Mesenchymal stem cell (in vitro differentiated cells and primary cell): ENCODE measurements at regions not wholly inside any gene's neighbourhood (a gene's known extent, or its start where the extent isn't known, plus 50 kb on each side); places are given as distances from the start of the nearest gene placed in this dataset.

Source experiments
- DNase-seq: peaks from one replicate; pipeline ENCODE4 v3.0.0-alpha.2; 2013
- H2AFZ ChIP-seq: one replicate; pipeline ENCODE4 v1.6.1; 2013; ENCODE audit warnings: low read depth, mild to moderate bottlenecking, control low read depth, inconsistent platforms, low read length, moderate library complexity
- H2AK5ac ChIP-seq: 2 replicates; pipeline ENCODE4 v1.6.1; 2013; ENCODE audit warnings: low read length, moderate library complexity, mild to moderate bottlenecking, inconsistent platforms; ENCODE audit not compliant: severe bottlenecking
- H2BK120ac ChIP-seq: one replicate; pipeline ENCODE4 v1.6.1; 2013; ENCODE audit warnings: low read depth, mild to moderate bottlenecking, inconsistent platforms, low read length, moderate library complexity
- H2BK12ac ChIP-seq, 2 experiments: one replicate each; pipeline ENCODE4 v1.6.1; 2013; ENCODE audit warnings: inconsistent platforms in 2 of 2, low read length in 2 of 2, mild to moderate bottlenecking in 2 of 2, moderate library complexity in 2 of 2, control low read depth in 1 of 2
- H2BK15ac ChIP-seq: one replicate; pipeline ENCODE4 v1.6.1; 2013; ENCODE audit warnings: mild to moderate bottlenecking, low read depth, inconsistent platforms; ENCODE audit not compliant: poor library complexity, severe bottlenecking
- H2BK5ac ChIP-seq: 2 replicates; pipeline ENCODE4 v1.6.1; 2013; ENCODE audit warnings: low read depth, mild to moderate bottlenecking, low read length, control low read depth, inconsistent platforms; ENCODE audit not compliant: poor library complexity, severe bottlenecking
- H3K14ac ChIP-seq, 2 experiments: one replicate each; pipeline ENCODE4 v1.6.1; 2013; ENCODE audit warnings: inconsistent platforms in 2 of 2, low read length in 2 of 2, control low read depth in 1 of 2, mild to moderate bottlenecking in 1 of 2, moderate library complexity in 1 of 2
- H3K18ac ChIP-seq, 2 experiments: one replicate each; pipeline ENCODE4 v1.6.1; 2013; ENCODE audit warnings: inconsistent platforms in 2 of 2, low read length in 2 of 2, control low read depth in 1 of 2, low read depth in 1 of 2, mild to moderate bottlenecking in 1 of 2
- H3K23ac ChIP-seq, 2 experiments: one replicate each; pipeline ENCODE4 v1.6.1; 2013; ENCODE audit warnings: inconsistent platforms in 2 of 2, low read length in 2 of 2, mild to moderate bottlenecking in 2 of 2, moderate library complexity in 2 of 2, control low read depth in 1 of 2
- H3K27ac ChIP-seq: 2 replicates; pipeline ENCODE4 v1.5.1; 2013; ENCODE audit warnings: mild to moderate bottlenecking, moderate library complexity, low read length, control low read depth, inconsistent platforms; ENCODE audit not compliant: poor library complexity, severe bottlenecking
- H3K27me3 ChIP-seq, 2 experiments: 2 replicates each; pipeline versions ENCODE4 v1.6.1 to v1.7.0; 2013; ENCODE audit warnings: low read length in 2 of 2, mild to moderate bottlenecking in 2 of 2, moderate library complexity in 2 of 2, control low read depth in 1 of 2, inconsistent platforms in 1 of 2; ENCODE audit not compliant: control insufficient read depth in 1 of 2, insufficient read depth in 1 of 2
- H3K36me3 ChIP-seq, 2 experiments: 2 replicates each; pipeline versions ENCODE4 v1.6.1 to v1.7.0; 2013; ENCODE audit warnings: low read length in 2 of 2, control low read depth in 1 of 2, inconsistent platforms in 1 of 2, low read depth in 1 of 2, mild to moderate bottlenecking in 1 of 2; ENCODE audit not compliant: insufficient read depth in 2 of 2, control insufficient read depth in 1 of 2
- H3K4ac ChIP-seq, 2 experiments: one replicate each; pipeline ENCODE4 v1.6.1; 2013; ENCODE audit warnings: inconsistent platforms in 2 of 2, low read length in 2 of 2, mild to moderate bottlenecking in 2 of 2, moderate library complexity in 2 of 2, control low read depth in 1 of 2, low read depth in 1 of 2
- H3K4me1 ChIP-seq: 2 replicates; pipeline ENCODE4 v1.6.1; 2013; ENCODE audit warnings: low read depth, low read length, control low read depth; ENCODE audit not compliant: control insufficient read depth, insufficient read depth
- H3K4me2 ChIP-seq: 2 replicates; pipeline ENCODE4 v1.6.1; 2013; ENCODE audit warnings: low read length, mild to moderate bottlenecking, inconsistent platforms; ENCODE audit not compliant: poor library complexity, severe bottlenecking
- H3K4me3 ChIP-seq, 2 experiments: 2 replicates each; pipeline versions ENCODE4 v1.5.1 to v1.7.0; 2013; ENCODE audit warnings: low read length in 2 of 2, mild to moderate bottlenecking in 2 of 2, control low read depth in 1 of 2, low read depth in 1 of 2; ENCODE audit not compliant: insufficient read depth in 1 of 2
- H3K79me1 ChIP-seq: replicated peaks from 2 replicates; pipeline ENCODE4 v1.6.1; 2013; ENCODE audit warnings: mild to moderate bottlenecking, control low read depth, low read length, inconsistent platforms; ENCODE audit not compliant: poor library complexity, severe bottlenecking
- H3K9ac ChIP-seq: 2 replicates; pipeline ENCODE4 v1.7.0; 2013; ENCODE audit warnings: mild to moderate bottlenecking, low read length, moderate library complexity
- H3K9me3 ChIP-seq: 2 replicates; pipeline ENCODE4 v1.7.0; 2013; ENCODE audit warnings: mild to moderate bottlenecking, low read length; ENCODE audit not compliant: control insufficient read depth
- H4K8ac ChIP-seq: one replicate; pipeline ENCODE4 v1.6.1; 2013; ENCODE audit warnings: inconsistent platforms, mild to moderate bottlenecking, low read length, moderate library complexity
- H4K91ac ChIP-seq: one replicate; pipeline ENCODE4 v1.6.1; 2013; ENCODE audit warnings: mild to moderate bottlenecking, low read length, inconsistent platforms
- WGBS: methylation state at CpG from one replicate; pipeline ENCODE4 v1.1.7; 2013; ENCODE audit warnings: mixed read lengths; 5-methylcytosine and 5-hydroxymethylcytosine counted together

- Histone ChIP-seq H4K8ac (no peak overlapping the region), H3K4me2 (no peak overlapping the region), H2BK15ac (no peak overlapping the region), H3K79me1 (no peaks in the 10 kb centered on the region), H2AK5ac (peak overlapping the region; percentile 64), H2BK12ac (no peak overlapping the region), H3K36me3 (no peaks in the 10 kb centered on the region), H3K4ac (no peak overlapping the region), H3K4me1 (peaks cover 33% of the 10 kb centered on the region), H3K27me3 (no peaks in the 10 kb centered on the region), H3K18ac (no peak overlapping the region), H2BK120ac (no peak overlapping the region), H2AFZ (no peak overlapping the region), H2BK5ac (no peak overlapping the region), H3K9me3 (no peaks in the 10 kb centered on the region), H3K14ac (no peak overlapping the region), H4K91ac (no peak overlapping the region), H3K27ac (no peak overlapping the region), H3K4me3 (no peak overlapping the region), H3K9ac (no peak overlapping the region), H3K23ac (no peak overlapping the region)
- DNase-seq = no peak
- WGBS = 78% methylated on average over 3 of the region's 3 CpGs
Measured at GRCh38 chr2:128392207-128392606, 73.5 kb upstream of the HS6ST1 start.

GRCh38 chr2:128394007-128394730 is 75.5 kb upstream of the HS6ST1 start:
- Histone ChIP-seq H3K9me3 (no peaks in the 10 kb centered on the region), H3K4me1 (peaks cover 26% of the 10 kb centered on the region), H2AFZ (no peak overlapping the region), H3K79me1 (no peaks in the 10 kb centered on the region), H2BK5ac (no peak overlapping the region), H3K4ac (no peak overlapping the region), H3K4me3 (no peak overlapping the region), H3K14ac (no peak overlapping the region), H3K9ac (no peak overlapping the region), H4K8ac (no peak overlapping the region), H3K27ac (no peak overlapping the region), H2BK120ac (no peak overlapping the region), H3K23ac (no peak overlapping the region), H3K18ac (no peak overlapping the region), H3K4me2 (no peak overlapping the region), H2BK12ac (no peak overlapping the region), H3K36me3 (no peaks in the 10 kb centered on the region), H2BK15ac (no peak overlapping the region), H3K27me3 (no peaks in the 10 kb centered on the region), H4K91ac (no peak overlapping the region), H2AK5ac (peak overlapping the region; percentile 4)
- no peak for DNase-seq
- 89% methylated on average over 9 of the region's 11 CpGs for WGBS

- 93% methylated on average over 10 of the region's 10 CpGs for WGBS
Measured at GRCh38 chr2:128395196-128395595, 76.5 kb upstream of the HS6ST1 start.

GRCh38 chr2:128395640-128396499 is 77.2 kb upstream of the HS6ST1 start:
- Histone ChIP-seq H2AK5ac (peak overlapping the region; percentile 92), H3K23ac (no peak overlapping the region), H3K4ac (peak overlapping the region in 1 of 2 experiments; percentile 57), H3K4me2 (peak overlapping the region; percentile 17), H3K9ac (no peak overlapping the region), H2BK15ac (no peak overlapping the region), H2BK5ac (peak overlapping the region; percentile 60), H2AFZ (no peak overlapping the region), H3K14ac (no peak overlapping the region), H3K9me3 (no peaks in the 10 kb centered on the region), H3K79me1 (no peaks in the 10 kb centered on the region), H2BK120ac (no peak overlapping the region), H3K18ac (peak overlapping the region in 1 of 2 experiments; percentile 82), H3K36me3 (no peaks in the 10 kb centered on the region), H3K27ac (peak overlapping the region; percentile 99), H4K91ac (peak overlapping the region; percentile 78), H3K4me1 (peaks cover 14% of the 10 kb centered on the region), H3K4me3 (no peak overlapping the region), H4K8ac (peak overlapping the region; percentile 97), H3K27me3 (no peaks in the 10 kb centered on the region), H2BK12ac (peak overlapping the region in 1 of 2 experiments; percentile 79)
- DNase-seq = peak; percentile 11
- 74% methylated on average over 15 of the region's 15 CpGs for WGBS

More at GRCh38 chr2:128395196-128395595, 76.5 kb upstream of the HS6ST1 start:
- Histone ChIP-seq H2BK5ac (no peak overlapping the region), H3K4me1 (peaks cover 20% of the 10 kb centered on the region), H3K27ac (no peak overlapping the region), H2BK12ac (no peak overlapping the region), H3K36me3 (no peaks in the 10 kb centered on the region), H3K4me3 (no peak overlapping the region), H2BK120ac (no peak overlapping the region), H3K9me3 (no peaks in the 10 kb centered on the region), H3K9ac (no peak overlapping the region), H3K14ac (no peak overlapping the region), H3K18ac (no peak overlapping the region), H3K27me3 (no peaks in the 10 kb centered on the region), H3K4ac (no peak overlapping the region), H4K91ac (no peak overlapping the region), H2AFZ (no peak overlapping the region), H2BK15ac (no peak overlapping the region), H2AK5ac (peak overlapping the region; percentile 7), H4K8ac (no peak overlapping the region), H3K23ac (no peak overlapping the region), H3K4me2 (no peak overlapping the region), H3K79me1 (no peaks in the 10 kb centered on the region)
- no peak for DNase-seq
